ENCODE measurements at regions not wholly inside any gene's neighbourhood (a gene's known extent, or its start where the extent isn't known, plus 50 kb on each side); places are given as distances from the start of the nearest gene placed in this dataset.
"Not testable (repeated sequence)": the region's sequence is repeated elsewhere in the genome, so short reads cannot be mapped to it uniquely, and the experiment has no call there.

DNA sequence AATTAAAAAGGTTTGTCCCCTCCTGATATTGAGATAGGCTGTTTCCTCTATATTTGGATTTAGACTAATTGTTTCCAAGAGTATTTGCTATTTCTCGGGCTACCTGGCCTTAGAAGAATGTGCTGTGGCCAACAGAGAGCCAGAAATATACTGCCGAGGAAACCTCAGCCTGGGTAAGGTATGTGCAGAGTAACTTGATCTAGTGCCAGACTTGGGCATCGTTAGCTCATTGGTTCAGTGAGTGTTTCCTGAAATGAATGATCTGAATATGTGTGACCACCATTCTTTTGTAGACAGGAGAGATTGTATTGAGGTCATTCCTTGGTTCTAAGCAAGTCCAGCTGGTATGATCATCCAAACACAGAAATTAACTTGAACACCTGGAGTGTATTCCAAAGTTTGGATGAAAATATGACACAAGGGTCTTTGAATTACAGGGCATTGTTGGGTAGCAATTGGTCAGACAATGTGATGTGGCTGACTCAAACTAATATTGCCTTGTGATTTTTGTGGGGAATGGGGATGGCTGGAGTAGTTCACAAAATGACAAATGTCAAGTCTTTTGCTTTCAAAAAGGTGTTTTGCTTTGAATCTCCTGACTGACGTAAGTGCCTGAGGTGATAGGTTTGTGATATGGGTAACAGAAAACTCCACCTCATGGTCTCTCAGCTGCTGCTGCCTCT lies 100.2 kb upstream of the CXCL13 start:
- H3K4me3 ChIP-seq, result no peak overlapping the region
- TF ChIP-seq EP300 (IDR thresholded peaks at IDR 0.05; ENCODE audit: low read depth) (no peak), POLR2A (IDR thresholded peaks at IDR 0.05) (no peak), POLR2AphosphoS5 (IDR thresholded peaks at IDR 0.05) (no peak)
- 84 to 86% methylated on average over 1 to 4 of the region's 4 CpGs for WGBS, 2 donors (ENCODE audit: low coverage in 1 of 2)
- H3K4me1 ChIP-seq, result no peaks in the 10 kb centered on the region
- no peaks in the 10 kb centered on the region for H3K36me3 ChIP-seq
- no peaks in the 10 kb centered on the region for H3K27me3 ChIP-seq
- no peak for DNase-seq
- H3K27ac ChIP-seq, result no peak overlapping the region
- H3K9me3 ChIP-seq, result no peaks in the 10 kb centered on the region
- intact Hi-C loops (cut with DNase I; ENCODE audit: low total_unique reads), result no loop called here
- in situ Hi-C loops (cut with MboI; ENCODE audit: low pct_ligation_motif_present in 1 of 4, low pct_unique_long_range_greater_than_20kb in 1 of 4, low sequenced_read_pairs in 3 of 4), result no loop called here

DNA sequence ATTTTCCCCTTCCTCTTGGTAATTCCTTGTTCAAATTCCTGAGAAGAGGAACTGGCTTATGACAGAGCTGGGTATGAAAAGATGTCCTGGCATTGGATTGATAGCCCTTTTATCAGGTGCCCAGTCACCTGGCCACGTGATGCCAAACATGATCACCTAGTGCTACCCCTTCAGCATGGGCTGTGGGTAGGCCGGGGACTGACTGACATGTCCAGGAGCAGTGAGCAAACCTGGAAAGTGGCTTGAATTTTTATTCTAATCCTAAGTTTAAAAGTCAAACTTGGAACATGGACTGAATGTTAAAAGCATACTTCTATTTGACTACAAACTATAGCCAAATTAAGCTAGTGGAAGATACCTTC lies 99.7 kb upstream of the CXCL13 start:
- in situ Hi-C loops (cut with MboI; ENCODE audit: low pct_ligation_motif_present in 1 of 4, low pct_unique_long_range_greater_than_20kb in 1 of 4, low sequenced_read_pairs in 3 of 4) (no loop called here), intact Hi-C loops (cut with DNase I; ENCODE audit: low total_unique reads) (no loop called here)
- WGBS, 2 donors (ENCODE audit: low coverage in 1 of 2), result 85% methylated on average over 2 of the region's 2 CpGs; no CpG with 5 or more reads in 1 of the 2 donors

DNA sequence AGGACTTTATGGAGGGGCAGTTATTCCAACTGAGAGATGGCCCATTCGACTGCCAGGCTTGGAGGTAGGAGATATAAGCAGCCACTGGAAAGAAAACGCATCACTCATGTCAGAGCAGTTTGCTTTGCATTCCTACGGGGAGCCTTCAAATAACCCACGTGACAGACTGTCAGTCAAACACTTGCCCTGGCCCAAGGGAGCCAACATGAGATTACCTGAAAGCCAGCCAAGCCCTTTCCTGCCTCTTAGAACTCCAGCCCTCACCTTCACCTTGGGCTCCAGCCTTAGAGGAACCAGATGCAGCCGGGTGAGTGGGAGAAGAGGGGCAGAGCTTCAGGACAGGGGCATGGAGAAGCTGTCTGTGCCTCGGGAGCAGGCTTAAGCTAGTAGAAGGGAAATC lies 95.3 kb upstream of the CXCL13 start:
- H3K27me3 ChIP-seq, result no peaks in the 10 kb centered on the region
- H3K4me1 ChIP-seq, result no peaks in the 10 kb centered on the region
- no peak for DNase-seq
- no peaks in the 10 kb centered on the region for H3K36me3 ChIP-seq
- 67 to 69% methylated on average over 5 to 6 of the region's 6 CpGs for WGBS, 2 donors (ENCODE audit: low coverage in 1 of 2)
- TF ChIP-seq POLR2A (IDR thresholded peaks at IDR 0.05) (no peak), POLR2AphosphoS5 (IDR thresholded peaks at IDR 0.05) (no peak), EP300 (IDR thresholded peaks at IDR 0.05; ENCODE audit: low read depth) (no peak)
- TF ChIP-seq, protein P1, sequence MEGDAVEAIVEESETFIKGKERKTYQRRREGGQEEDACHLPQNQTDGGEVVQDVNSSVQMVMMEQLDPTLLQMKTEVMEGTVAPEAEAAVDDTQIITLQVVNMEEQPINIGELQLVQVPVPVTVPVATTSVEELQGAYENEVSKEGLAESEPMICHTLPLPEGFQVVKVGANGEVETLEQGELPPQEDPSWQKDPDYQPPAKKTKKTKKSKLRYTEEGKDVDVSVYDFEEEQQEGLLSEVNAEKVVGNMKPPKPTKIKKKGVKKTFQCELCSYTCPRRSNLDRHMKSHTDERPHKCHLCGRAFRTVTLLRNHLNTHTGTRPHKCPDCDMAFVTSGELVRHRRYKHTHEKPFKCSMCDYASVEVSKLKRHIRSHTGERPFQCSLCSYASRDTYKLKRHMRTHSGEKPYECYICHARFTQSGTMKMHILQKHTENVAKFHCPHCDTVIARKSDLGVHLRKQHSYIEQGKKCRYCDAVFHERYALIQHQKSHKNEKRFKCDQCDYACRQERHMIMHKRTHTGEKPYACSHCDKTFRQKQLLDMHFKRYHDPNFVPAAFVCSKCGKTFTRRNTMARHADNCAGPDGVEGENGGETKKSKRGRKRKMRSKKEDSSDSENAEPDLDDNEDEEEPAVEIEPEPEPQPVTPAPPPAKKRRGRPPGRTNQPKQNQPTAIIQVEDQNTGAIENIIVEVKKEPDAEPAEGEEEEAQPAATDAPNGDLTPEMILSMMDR (IDR thresholded peaks at IDR 0.05), result no peak
- no peak overlapping the region for H3K4me3 ChIP-seq
- in situ Hi-C loops (cut with MboI; ENCODE audit: low pct_ligation_motif_present in 1 of 4, low pct_unique_long_range_greater_than_20kb in 1 of 4, low sequenced_read_pairs in 3 of 4), result no loop called here
- no peak overlapping the region for H3K27ac ChIP-seq
- intact Hi-C loops (cut with DNase I; ENCODE audit: low total_unique reads), result no loop called here
- no peaks in the 10 kb centered on the region for H3K9me3 ChIP-seq

More for the DNA sequence above, 99.7 kb upstream of the CXCL13 start:
- H3K27ac ChIP-seq, result no peak overlapping the region
- H3K27me3 ChIP-seq, result no peaks in the 10 kb centered on the region
- H3K9me3 ChIP-seq, result no peaks in the 10 kb centered on the region
- DNase-seq, result no peak
- H3K4me3 ChIP-seq, result no peak overlapping the region
- no peaks in the 10 kb centered on the region for H3K4me1 ChIP-seq
- no peaks in the 10 kb centered on the region for H3K36me3 ChIP-seq
- TF ChIP-seq POLR2AphosphoS5 (IDR thresholded peaks at IDR 0.05), result no peak
- no peak for TF ChIP-seq EP300 (IDR thresholded peaks at IDR 0.05; ENCODE audit: low read depth)
- TF ChIP-seq, protein P1 (IDR thresholded peaks at IDR 0.05), result no peak
- TF ChIP-seq POLR2A (IDR thresholded peaks at IDR 0.05), result no peak

DNA sequence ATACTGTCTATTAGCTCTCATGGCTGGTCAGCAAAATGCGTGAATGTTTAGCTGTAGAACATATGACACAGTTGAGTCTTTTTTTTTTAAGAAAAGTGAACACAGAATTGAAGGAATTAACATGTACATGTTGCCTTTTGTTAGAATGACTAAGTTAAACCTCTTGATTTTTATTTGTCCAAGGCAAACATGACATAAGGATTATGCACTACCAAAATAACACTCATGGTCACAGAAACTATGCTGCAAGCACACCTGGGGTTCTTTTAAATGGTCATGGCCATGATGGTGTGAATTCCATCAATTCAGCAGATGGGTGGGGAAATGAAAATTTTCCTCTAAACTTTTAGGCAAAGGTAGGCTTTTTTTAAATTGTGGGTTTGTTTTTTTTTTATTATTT lies 80.1 kb upstream of the CXCL13 start:
- H3K4me1 ChIP-seq, result no peaks in the 10 kb centered on the region
- H3K4me3 ChIP-seq, result no peak overlapping the region
- no peak for DNase-seq
- no peak for TF ChIP-seq POLR2AphosphoS5 (IDR thresholded peaks at IDR 0.05)
- no peak for TF ChIP-seq EP300 (IDR thresholded peaks at IDR 0.05; ENCODE audit: low read depth)
- TF ChIP-seq POLR2A (IDR thresholded peaks at IDR 0.05), result no peak
- TF ChIP-seq, protein P1 (IDR thresholded peaks at IDR 0.05), result no peak
- H3K36me3 ChIP-seq, result no peaks in the 10 kb centered on the region
- H3K9me3 ChIP-seq, result no peaks in the 10 kb centered on the region
- no peak overlapping the region for H3K27ac ChIP-seq
- intact Hi-C loops (cut with DNase I; ENCODE audit: low total_unique reads) (no loop called here), in situ Hi-C loops (cut with MboI; ENCODE audit: low pct_ligation_motif_present in 1 of 4, low pct_unique_long_range_greater_than_20kb in 1 of 4, low sequenced_read_pairs in 3 of 4) (no loop called here)
- no peaks in the 10 kb centered on the region for H3K27me3 ChIP-seq
- WGBS, 2 donors (ENCODE audit: low coverage in 1 of 2), result 85 to 89% methylated on average over 1 of the region's 1 CpG

DNA sequence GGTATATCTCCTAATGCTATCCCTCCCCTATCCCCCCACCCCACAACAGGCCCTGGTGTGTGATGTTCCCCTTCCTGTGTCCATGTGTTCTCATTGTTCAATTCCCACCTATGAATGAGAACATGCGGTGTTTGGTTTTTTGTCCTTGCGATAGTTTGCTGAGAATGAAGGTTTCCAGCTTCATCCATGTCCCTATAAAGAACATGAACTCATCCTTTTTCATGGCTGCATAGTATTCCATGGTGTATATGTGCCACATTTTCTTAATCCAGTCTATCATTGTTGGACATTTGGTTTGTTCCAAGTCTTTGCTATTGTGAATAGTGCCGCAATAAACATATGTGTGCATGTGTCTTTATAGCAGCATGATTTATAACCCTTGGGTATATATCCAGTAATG lies 77.7 kb upstream of the CXCL13 start:
- WGBS, 2 donors (ENCODE audit: low coverage in 1 of 2), result 93 to 98% methylated on average over 3 of the region's 3 CpGs
- H3K27me3 ChIP-seq; H3K9me3 ChIP-seq; DNase-seq; H3K36me3 ChIP-seq; intact Hi-C loops (cut with DNase I; ENCODE audit: low total_unique reads); H3K27ac ChIP-seq; H3K4me1 ChIP-seq; H3K4me3 ChIP-seq; in situ Hi-C loops (cut with MboI; ENCODE audit: low pct_ligation_motif_present in 1 of 4, low pct_unique_long_range_greater_than_20kb in 1 of 4, low sequenced_read_pairs in 3 of 4): not testable (repeated sequence)
